C4-2B (cell line): ENCODE measurements at regions not wholly inside any gene's neighbourhood (a gene's known extent, or its start where the extent isn't known, plus 50 kb on each side); places are given as distances from the start of the nearest gene placed in this dataset.

Source experiments
- H3K27ac ChIP-seq: fragments of 450-650 bp; 2 replicates; pipeline ENCODE4 v1.5.1; 2017
- ZFX ChIP-seq: fragments of 450-650 bp; IDR thresholded peaks from 2 replicates; pipeline ENCODE4 v1.6.1; 2017
- TF ChIP-seq, protein P1 (sequence below): fragments of 450-650 bp; conservative IDR thresholded peaks from 2 replicates; pipeline ENCODE4 v1.5.1; 2017; ENCODE audit warnings: mild to moderate bottlenecking

DNA sequence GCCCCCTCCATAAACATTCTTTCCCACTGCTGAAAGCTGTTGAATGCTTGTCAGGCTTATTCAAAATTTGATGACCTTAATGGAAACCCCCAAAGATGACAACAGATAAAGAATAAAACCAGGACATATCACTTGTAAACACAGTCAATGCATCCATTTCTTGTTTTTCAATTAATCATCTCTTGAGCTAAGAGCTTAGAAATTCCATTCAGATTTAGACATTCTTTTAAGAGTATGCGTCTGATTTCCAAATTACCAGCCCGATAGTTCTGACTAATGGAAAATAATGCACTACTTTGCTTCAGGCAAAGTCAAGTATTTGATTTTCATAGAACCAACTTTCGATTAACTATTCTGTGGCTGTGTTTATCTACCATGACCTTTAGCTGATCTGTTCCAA, 100.6 kb upstream of the RUNX1 start:
- no peak for TF ChIP-seq ZFX
- TF ChIP-seq, protein P1, sequence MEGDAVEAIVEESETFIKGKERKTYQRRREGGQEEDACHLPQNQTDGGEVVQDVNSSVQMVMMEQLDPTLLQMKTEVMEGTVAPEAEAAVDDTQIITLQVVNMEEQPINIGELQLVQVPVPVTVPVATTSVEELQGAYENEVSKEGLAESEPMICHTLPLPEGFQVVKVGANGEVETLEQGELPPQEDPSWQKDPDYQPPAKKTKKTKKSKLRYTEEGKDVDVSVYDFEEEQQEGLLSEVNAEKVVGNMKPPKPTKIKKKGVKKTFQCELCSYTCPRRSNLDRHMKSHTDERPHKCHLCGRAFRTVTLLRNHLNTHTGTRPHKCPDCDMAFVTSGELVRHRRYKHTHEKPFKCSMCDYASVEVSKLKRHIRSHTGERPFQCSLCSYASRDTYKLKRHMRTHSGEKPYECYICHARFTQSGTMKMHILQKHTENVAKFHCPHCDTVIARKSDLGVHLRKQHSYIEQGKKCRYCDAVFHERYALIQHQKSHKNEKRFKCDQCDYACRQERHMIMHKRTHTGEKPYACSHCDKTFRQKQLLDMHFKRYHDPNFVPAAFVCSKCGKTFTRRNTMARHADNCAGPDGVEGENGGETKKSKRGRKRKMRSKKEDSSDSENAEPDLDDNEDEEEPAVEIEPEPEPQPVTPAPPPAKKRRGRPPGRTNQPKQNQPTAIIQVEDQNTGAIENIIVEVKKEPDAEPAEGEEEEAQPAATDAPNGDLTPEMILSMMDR, result no peak
- H3K27ac ChIP-seq, result no peak overlapping the region

DNA sequence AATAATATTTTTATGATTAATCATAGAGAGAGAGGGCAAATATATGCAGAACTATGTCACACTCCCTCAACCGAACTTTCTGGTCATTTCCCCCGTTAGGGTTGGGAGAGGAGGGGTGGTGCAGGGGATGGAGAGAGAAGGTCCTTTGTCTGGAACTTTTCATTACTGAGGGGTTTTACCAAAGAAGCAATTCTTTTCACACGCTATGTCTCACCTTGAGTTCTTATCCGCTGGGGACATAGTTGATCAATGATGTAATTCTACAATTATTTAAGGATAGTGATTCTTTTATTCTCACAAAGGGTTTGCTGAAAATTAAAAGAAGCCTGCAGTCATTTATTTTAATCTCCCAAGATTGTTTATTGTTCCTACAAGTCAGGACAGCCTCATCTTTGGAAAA, 98.3 kb upstream of the RUNX1 start:
- H3K27ac ChIP-seq, result no peak overlapping the region
- TF ChIP-seq, protein P1, result no peak
- no peak for TF ChIP-seq ZFX

DNA sequence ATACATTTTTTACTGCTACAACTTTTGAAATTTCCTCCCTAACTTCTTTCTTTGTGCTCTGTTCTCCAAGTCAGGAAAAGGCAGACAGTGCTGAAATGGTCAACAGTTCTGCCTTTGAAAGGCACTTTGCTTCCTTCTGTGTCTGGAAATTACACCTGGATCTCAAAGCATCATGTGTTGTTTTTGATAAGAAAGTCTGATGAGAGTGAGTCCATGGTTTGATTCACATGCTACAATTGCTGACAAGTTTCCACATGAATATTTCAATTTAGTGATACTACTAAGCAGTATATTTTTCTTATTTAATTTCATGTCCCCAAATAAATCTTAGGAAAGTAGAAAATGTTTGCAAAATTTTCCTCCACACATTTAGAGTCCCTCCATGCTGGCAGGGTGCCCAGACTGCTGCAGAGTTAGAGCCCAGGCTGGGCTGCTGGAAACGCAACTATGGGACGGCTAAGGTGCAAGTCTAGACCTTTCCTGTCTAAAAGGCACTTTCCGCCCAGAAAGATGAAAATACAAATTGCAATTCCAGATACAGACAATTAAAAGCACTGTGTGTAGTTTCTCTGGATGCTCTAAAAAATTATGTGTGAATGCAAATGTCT, 96.6 kb upstream of the RUNX1 start:
- H3K27ac ChIP-seq, result no peak overlapping the region
- no peak for TF ChIP-seq ZFX
- TF ChIP-seq, protein P1, result no peak

DNA sequence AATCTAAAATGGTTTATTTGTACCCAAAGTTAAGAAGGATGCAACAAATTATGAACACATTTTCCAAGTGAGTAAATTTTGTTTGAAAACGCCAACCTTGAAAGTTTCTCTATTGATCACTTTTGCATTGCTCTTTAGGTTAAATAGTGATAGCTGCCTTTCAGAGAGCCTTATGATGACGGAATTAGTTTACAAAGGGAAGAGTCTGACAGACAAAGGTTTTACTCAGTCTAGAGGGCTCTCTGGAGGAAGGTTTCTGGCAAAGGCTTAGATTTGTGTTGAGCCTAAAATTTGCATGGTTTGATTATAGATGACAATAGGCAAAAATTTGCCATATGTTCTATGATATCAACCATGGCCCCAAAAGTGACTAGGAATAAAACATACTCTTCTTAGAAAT, 95.9 kb upstream of the RUNX1 start:
- TF ChIP-seq ZFX, result no peak
- TF ChIP-seq, protein P1, result no peak
- no peak overlapping the region for H3K27ac ChIP-seq

DNA sequence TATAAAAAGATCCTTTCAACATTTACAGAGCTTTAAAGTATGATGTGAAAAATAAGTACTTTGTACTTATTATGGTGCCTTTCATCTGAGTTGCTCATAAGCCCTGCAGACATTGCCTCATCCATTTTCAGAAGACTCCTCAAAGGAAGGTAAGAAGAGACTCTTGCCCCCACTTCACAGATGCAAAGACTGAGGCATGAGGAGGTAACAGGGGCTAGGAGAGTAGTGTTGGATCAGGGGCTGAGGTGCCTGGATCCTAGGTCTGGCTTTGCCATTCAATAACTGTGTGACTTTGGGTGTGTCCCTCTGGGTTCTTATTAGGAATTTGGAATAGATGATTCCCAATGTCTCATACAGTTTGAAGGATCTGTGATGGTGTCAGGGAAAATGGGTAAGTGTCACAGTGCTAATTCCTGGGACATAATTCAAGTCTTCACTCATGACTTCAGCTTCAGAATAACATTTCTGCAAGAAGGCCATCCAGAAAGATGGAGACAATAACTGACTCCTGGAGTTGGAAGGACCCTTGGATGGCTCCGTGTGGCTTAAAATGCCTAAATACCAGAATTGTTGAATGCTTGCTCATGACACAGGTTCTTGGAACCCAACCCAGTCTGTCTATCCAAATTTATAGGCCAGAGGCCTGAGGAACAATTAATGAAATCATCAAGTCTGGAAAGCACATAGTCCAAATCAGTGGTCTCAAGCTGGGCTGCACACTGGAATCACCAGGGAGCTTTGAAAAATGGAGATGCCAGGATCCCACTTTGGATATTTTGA, 93.1 kb upstream of the RUNX1 start:
- TF ChIP-seq ZFX, result no peak
- TF ChIP-seq, protein P1, result no peak
- H3K27ac ChIP-seq, result no peak overlapping the region

DNA sequence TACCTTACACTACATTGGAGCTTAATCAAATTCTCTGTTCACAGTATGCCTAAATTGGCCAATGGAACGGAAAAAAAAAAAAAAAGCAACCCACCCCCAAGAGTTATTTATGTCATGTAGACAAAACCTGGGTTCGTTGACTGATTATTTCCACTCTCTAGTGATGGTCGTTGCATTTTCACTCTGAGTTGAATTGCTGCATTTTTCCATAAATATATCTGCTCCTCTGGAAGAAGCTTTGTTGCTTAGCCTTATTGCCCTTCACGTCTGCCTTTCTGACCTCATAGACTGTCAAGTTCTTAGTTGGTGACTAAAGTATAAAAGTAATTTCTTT, 90.2 kb upstream of the RUNX1 start:
- TF ChIP-seq, protein P1, result no peak
- no peak for TF ChIP-seq ZFX
- no peak overlapping the region for H3K27ac ChIP-seq

DNA sequence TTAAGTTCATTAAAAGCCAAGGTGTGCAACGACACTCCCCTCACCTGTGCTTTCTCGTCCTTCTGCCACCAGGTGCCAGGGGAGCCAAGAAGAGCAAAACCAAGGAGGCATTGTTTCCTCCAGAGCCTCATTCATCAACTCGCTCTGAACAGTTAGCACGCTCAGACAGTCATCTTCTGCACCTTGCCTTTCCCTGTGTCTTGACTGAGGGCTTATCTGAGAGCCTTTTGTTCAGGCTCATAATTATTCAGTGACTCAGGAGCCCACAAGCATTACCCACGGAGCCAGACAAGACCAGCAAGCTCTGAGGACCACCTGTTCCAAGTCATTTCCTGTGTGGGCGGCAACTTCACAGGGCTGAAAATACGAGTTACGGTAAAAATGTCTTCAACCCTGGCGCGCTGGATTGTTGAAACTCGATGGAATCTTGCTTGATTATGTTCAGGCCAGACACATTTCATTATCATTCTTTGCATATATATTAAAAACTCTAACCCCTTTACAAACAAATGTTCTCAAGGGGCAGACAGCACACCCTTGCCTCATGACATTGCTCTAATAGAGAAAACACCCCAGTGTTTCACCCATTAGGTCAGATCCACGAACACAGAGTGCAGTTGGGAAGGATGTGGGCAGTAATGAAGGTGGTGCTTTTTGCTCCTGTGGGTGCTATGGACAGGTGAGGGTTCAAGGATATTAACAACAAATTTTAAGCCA, 89.7 kb upstream of the RUNX1 start:
- TF ChIP-seq ZFX, result no peak
- TF ChIP-seq, protein P1, result no peak
- no peak overlapping the region for H3K27ac ChIP-seq
